GM10266 (cell line): ENCODE measurements at regions not wholly inside any gene's neighbourhood (a gene's known extent, or its start where the extent isn't known, plus 50 kb on each side); places are given as distances from the start of the nearest gene placed in this dataset.

ENCODE experiments used
- DNase-seq: peaks from one replicate; pipeline ENCODE4 v3.0.0; 2012; ENCODE audit errors: extremely low spot score
- TF ChIP-seq, protein P1 (sequence below): IDR thresholded peaks from 2 replicates; pipeline ENCODE4 v1.5.1; 2012; ENCODE audit warnings: mild to moderate bottlenecking, low read depth; ENCODE audit not compliant: control insufficient read depth, insufficient read depth; ENCODE audit errors: missing control alignments

GRCh38 chr3:64342940-64343688 is 117.8 kb upstream of the PRICKLE2 start:
- no peak for DNase-seq
- TF ChIP-seq, protein P1, sequence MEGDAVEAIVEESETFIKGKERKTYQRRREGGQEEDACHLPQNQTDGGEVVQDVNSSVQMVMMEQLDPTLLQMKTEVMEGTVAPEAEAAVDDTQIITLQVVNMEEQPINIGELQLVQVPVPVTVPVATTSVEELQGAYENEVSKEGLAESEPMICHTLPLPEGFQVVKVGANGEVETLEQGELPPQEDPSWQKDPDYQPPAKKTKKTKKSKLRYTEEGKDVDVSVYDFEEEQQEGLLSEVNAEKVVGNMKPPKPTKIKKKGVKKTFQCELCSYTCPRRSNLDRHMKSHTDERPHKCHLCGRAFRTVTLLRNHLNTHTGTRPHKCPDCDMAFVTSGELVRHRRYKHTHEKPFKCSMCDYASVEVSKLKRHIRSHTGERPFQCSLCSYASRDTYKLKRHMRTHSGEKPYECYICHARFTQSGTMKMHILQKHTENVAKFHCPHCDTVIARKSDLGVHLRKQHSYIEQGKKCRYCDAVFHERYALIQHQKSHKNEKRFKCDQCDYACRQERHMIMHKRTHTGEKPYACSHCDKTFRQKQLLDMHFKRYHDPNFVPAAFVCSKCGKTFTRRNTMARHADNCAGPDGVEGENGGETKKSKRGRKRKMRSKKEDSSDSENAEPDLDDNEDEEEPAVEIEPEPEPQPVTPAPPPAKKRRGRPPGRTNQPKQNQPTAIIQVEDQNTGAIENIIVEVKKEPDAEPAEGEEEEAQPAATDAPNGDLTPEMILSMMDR, result no peak

GRCh38 chr3:64341296-64341695 is 116.0 kb upstream of the PRICKLE2 start:
- DNase-seq, result no peak
- TF ChIP-seq, protein P1, result no peak

DNA sequence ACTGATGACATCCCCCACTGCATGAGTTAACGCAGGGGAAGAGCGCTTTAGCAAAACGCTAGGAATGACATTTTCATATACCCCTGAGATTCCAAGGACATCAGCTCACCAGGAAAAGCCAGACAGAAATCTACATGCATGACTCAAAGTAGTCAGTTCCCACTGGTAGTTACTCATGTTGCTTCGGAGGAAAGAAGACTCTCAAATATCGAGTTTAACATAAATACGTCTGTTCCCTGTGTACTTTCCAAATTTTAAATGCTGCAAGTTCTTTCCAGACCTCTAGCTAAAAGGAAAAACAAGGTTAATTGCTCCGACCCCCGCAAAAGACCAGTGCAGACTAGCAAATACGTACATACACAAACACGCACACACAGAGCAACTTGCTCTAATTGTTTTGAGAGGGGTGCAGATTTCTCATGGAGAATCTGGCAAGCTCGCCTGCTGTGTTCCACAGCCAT is 115.4 kb upstream of the PRICKLE2 start:
- no peak for DNase-seq

GRCh38 chr3:64336488-64336887 is 111.2 kb upstream of the PRICKLE2 start:
- DNase-seq, result no peak
- TF ChIP-seq, protein P1, result no peak

More for the DNA sequence above, 115.4 kb upstream of the PRICKLE2 start:
- TF ChIP-seq, protein P1, result no peak

- TF ChIP-seq, protein P1, result no peak
- no peak for DNase-seq
These were observed 107.4 kb upstream of the PRICKLE2 start for GRCh38 chr3:64332459-64333350.

- no peak for DNase-seq
- TF ChIP-seq, protein P1, result no peak
These were observed 106.3 kb upstream of the PRICKLE2 start for GRCh38 chr3:64331605-64332004.

DNA sequence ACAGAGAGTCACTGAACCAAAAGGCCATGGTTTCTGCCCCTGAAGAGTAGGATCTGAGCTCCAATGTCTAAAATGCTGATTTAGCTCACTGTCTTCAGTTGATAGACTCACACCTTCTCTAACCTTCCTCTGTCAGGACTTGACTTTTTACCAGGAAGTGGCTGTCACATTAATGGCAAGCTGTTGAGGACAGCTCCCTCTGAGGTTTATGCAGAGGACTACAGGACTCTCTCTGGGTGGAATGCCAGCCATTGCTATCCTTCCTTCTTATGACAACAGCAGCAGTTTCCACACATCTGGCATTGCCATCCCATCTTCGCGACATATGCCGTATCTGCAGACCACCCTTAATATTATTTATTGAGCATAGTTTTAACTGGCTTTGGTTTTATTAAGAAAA is 103.8 kb upstream of the PRICKLE2 start:
- DNase-seq, result no peak
- TF ChIP-seq, protein P1, result no peak
